ENCODE measurements at regions not wholly inside any gene's neighbourhood (a gene's known extent, or its start where the extent isn't known, plus 50 kb on each side); places are given as distances from the start of the nearest gene placed in this dataset.

- TF ChIP-seq CTCF (IDR thresholded peaks at IDR 0.05) (no peak), POLR2A (IDR thresholded peaks at IDR 0.05) (no peak)
Observed at GRCh38 chr2:44098050-44098449, 70.6 kb upstream of the PPM1B start.
